GM12878 (cell line): ENCODE measurements at regions not wholly inside any gene's neighbourhood (a gene's known extent, or its start where the extent isn't known, plus 50 kb on each side); places are given as distances from the start of the nearest gene placed in this dataset.

ENCODE experiments used
- ATAC-seq: fragments of 200-7000 bp; cut with Tn5 transposase; 3 replicates; pipeline ENCODE4 v1.9.1; 2020; ENCODE audit warnings: mild to moderate bottlenecking, moderate library complexity
- BruUV-seq: library from RNA; stranded (reverse); fragments of 400-500 nt; replicated peaks from 2 replicates; lab custom pipeline; 2021; lab: Mats Ljungman, UMichigan
- CTCF ChIA-PET: fragments of 300-600 bp; sonication (Branson Sonifier 250); formaldehyde crosslinking; extraction: SDS; loops from one replicate; lab custom pipeline; 2021; ENCODE audit warnings: inconsistent platforms; lab: Yijun Ruan, JAX
- POLR2A ChIA-PET: fragments of 350-600 bp; formaldehyde crosslinking; extraction: SDS; loops from one replicate; lab custom pipeline; 2021; ENCODE audit warnings: inconsistent platforms; lab: Charles Lee
- RAD21 ChIA-PET: fragments of 300-600 bp; sonication (Branson Sonifier 250); formaldehyde crosslinking; loops from one replicate; lab custom pipeline; 2023; ENCODE audit warnings: antibody characterized with exemption; ENCODE audit not compliant: unreplicated experiment; lab: Charles Lee
- SMC1A ChIA-PET: fragments of 300-600 bp; sonication (Branson Sonifier 250); formaldehyde crosslinking; loops from one replicate; lab custom pipeline; 2023; ENCODE audit not compliant: unreplicated experiment, uncharacterized antibody; lab: Charles Lee
- DNase-seq: peaks from one replicate; pipeline ENCODE4 v3.0.0-alpha.2; 2011; ENCODE audit warnings: low read depth, low spot score
- FAIRE-seq: peaks from 3 replicates; lab custom pipeline; 2011; peaks lifted over from hg19 to GRCh38; lab: Jason Lieb, UNC
- H2AFZ ChIP-seq: 2 replicates; pipeline ENCODE4 v1.6.0; 2011; ENCODE audit warnings: low read depth, low read length, control low read depth; ENCODE audit not compliant: control insufficient read depth
- H3K27ac ChIP-seq: 2 replicates; pipeline ENCODE4 v1.5.1; 2011; ENCODE audit warnings: control low read depth; ENCODE audit not compliant: control insufficient read depth, insufficient read depth
- H3K27me3 ChIP-seq, 2 experiments: replicated peaks in 1 of 2; 2 replicates each; pipeline versions ENCODE4 v1.6.0 to v1.6.1; 2011; ENCODE audit warnings: low read length in 1 of 2; ENCODE audit not compliant: control insufficient read depth in 2 of 2, insufficient read depth in 2 of 2
- H3K36me3 ChIP-seq, 2 experiments: 2 replicates each; pipeline ENCODE4 v1.5.1; 2011; ENCODE audit warnings: low read length in 1 of 2; ENCODE audit not compliant: control insufficient read depth in 2 of 2, insufficient read depth in 2 of 2
- H3K4me1 ChIP-seq: 2 replicates; pipeline ENCODE4 v1.6.1; 2011; ENCODE audit warnings: mild to moderate bottlenecking, low read length, moderate library complexity, mixed read lengths; ENCODE audit not compliant: control insufficient read depth, insufficient read depth
- H3K4me2 ChIP-seq: 2 replicates; pipeline ENCODE4 v1.6.0; 2011; ENCODE audit warnings: control low read depth; ENCODE audit not compliant: control insufficient read depth, insufficient read depth
- H3K4me3 ChIP-seq: fragments of 200-600 bp; sonication (generic); 2 replicates; pipeline ENCODE4 v1.5.1; 2016
- H3K79me2 ChIP-seq: 2 replicates; pipeline ENCODE4 v1.6.0; 2011; ENCODE audit warnings: low read length; ENCODE audit not compliant: control insufficient read depth, insufficient read depth
- H3K9ac ChIP-seq: 2 replicates; pipeline ENCODE4 v1.8.0; 2011; ENCODE audit warnings: low read length, control low read depth, mixed read lengths; ENCODE audit not compliant: control insufficient read depth, insufficient read depth
- H3K9me3 ChIP-seq: replicated peaks from 3 replicates; pipeline ENCODE4 v1.5.1; 2011; ENCODE audit warnings: mild to moderate bottlenecking, low read length; ENCODE audit not compliant: control insufficient read depth, insufficient read depth
- H4K20me1 ChIP-seq: 2 replicates; pipeline ENCODE4 v1.6.0; 2011; ENCODE audit not compliant: control insufficient read depth, insufficient read depth
- DPF2 ChIP-seq: fragments of 450-650 bp; IDR thresholded peaks from 2 replicates; pipeline ENCODE4 v1.6.1; 2017; ENCODE audit warnings: mild to moderate bottlenecking
- JUNB ChIP-seq: IDR thresholded peaks from 2 replicates; pipeline ENCODE4 v1.6.1; 2016; ENCODE audit warnings: antibody characterized with exemption, mild to moderate bottlenecking
- KDM1A ChIP-seq: fragments of 200-600 bp; sonication (generic); IDR thresholded peaks from 2 replicates; pipeline ENCODE4 v1.6.1; 2016; ENCODE audit warnings: borderline replicate concordance
- MTA3 ChIP-seq: IDR thresholded peaks from 2 replicates; pipeline ENCODE4 v1.6.1; 2012; ENCODE audit warnings: low read length, inconsistent platforms, borderline replicate concordance
- RELA ChIP-seq: fragments of 450-650 bp; IDR thresholded peaks from 2 replicates; pipeline ENCODE4 v1.8.0; 2014; ENCODE audit warnings: borderline replicate concordance; ENCODE audit not compliant: partially characterized antibody
- ZNF274 ChIP-seq: IDR thresholded peaks from one replicate; pipeline ENCODE4 v1.8.0; 2011; ENCODE audit not compliant: insufficient read length, insufficient read depth
- WGBS: methylation state at CpG from one replicate; pipeline ENCODE4 v1.1.6; 2016; ENCODE audit warnings: low lambda C conversion rate; ENCODE audit not compliant: insufficient replicate concordance, insufficient coverage; ENCODE audit errors: missing lambda C conversion rate; 5-methylcytosine and 5-hydroxymethylcytosine counted together
- in situ Hi-C: fragments of 300-500 bp; cut with MboI; formaldehyde crosslinking; loops from 9 replicates; pipeline ENCODE4 v1.14.3; 2018; ENCODE audit warnings: mixed read lengths
- intact Hi-C: fragments of 100-400 bp; cut with micrococcal nuclease; formaldehyde crosslinking; loops from one replicate; pipeline ENCODE4 v1.14.2; 2022; ENCODE audit not compliant: unreplicated experiment
- TF ChIP-seq, protein P1 (sequence below): fragments of 450-650 bp; IDR thresholded peaks from 2 replicates; pipeline ENCODE4 v1.6.1; 2017; ENCODE audit warnings: mild to moderate bottlenecking
- TF ChIP-seq, protein P2 (sequence below): fragments of 450-650 bp; IDR thresholded peaks from 2 replicates; pipeline ENCODE4 v1.6.1; 2016; ENCODE audit warnings: mild to moderate bottlenecking
- TF ChIP-seq, protein P3 (sequence below): IDR thresholded peaks from 2 replicates; pipeline ENCODE4 v1.6.1; 2012; ENCODE audit warnings: improper control_type of control experiment, low read depth, low read length; ENCODE audit not compliant: insufficient replicate concordance
- TF ChIP-seq, protein P4 (sequence below): IDR thresholded peaks from 2 replicates; pipeline ENCODE4 v1.6.1; 2012; ENCODE audit warnings: low read depth, low read length, improper control_type of control experiment

DNA sequence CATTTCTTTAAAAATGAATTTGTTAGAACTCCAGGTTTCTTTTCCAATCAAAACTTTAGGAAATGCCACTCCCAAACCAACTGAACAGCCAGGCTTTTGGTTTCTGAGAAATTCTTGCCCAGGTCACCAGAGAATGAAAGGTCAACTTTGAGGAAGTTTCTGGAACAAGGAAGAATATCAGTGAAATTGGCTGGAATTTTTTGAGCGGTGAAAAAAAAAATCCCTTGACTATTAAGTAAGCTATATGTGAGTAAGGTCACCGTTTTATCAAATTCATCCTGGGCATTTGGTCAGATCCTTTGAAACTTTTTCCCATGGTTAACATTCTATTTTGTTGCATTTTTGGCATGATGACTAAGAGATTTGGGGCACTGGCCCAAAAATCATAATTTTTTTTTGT lies 469.3 kb downstream of the LTN1 start:
- Histone ChIP-seq H3K79me2 (no peaks in the 10 kb centered on the region), H3K9ac (no peak overlapping the region), H3K4me1 (no peaks in the 10 kb centered on the region), H3K9me3 (no peaks in the 10 kb centered on the region), H3K4me2 (no peak overlapping the region), H3K4me3 (no peak overlapping the region), H2AFZ (no peak overlapping the region), H3K27me3 (no peaks in the 10 kb centered on the region), H4K20me1 (no peaks in the 10 kb centered on the region), H3K27ac (no peak overlapping the region), H3K36me3 (no peaks in the 10 kb centered on the region)
- SMC1A ChIA-PET, result no interaction called here
- CTCF ChIA-PET, result no interaction called here
- ATAC-seq (no peak), DNase-seq (no peak), FAIRE-seq (no peak)
- no TSS peak for BruUV-seq
- intact Hi-C loops, result no loop called here
- in situ Hi-C loops, result no loop called here
- TF ChIP-seq, protein P1, sequence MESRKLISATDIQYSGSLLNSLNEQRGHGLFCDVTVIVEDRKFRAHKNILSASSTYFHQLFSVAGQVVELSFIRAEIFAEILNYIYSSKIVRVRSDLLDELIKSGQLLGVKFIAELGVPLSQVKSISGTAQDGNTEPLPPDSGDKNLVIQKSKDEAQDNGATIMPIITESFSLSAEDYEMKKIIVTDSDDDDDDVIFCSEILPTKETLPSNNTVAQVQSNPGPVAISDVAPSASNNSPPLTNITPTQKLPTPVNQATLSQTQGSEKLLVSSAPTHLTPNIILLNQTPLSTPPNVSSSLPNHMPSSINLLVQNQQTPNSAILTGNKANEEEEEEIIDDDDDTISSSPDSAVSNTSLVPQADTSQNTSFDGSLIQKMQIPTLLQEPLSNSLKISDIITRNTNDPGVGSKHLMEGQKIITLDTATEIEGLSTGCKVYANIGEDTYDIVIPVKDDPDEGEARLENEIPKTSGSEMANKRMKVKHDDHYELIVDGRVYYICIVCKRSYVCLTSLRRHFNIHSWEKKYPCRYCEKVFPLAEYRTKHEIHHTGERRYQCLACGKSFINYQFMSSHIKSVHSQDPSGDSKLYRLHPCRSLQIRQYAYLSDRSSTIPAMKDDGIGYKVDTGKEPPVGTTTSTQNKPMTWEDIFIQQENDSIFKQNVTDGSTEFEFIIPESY, result no peak
- no peak for TF ChIP-seq MTA3
- TF ChIP-seq, protein P2, sequence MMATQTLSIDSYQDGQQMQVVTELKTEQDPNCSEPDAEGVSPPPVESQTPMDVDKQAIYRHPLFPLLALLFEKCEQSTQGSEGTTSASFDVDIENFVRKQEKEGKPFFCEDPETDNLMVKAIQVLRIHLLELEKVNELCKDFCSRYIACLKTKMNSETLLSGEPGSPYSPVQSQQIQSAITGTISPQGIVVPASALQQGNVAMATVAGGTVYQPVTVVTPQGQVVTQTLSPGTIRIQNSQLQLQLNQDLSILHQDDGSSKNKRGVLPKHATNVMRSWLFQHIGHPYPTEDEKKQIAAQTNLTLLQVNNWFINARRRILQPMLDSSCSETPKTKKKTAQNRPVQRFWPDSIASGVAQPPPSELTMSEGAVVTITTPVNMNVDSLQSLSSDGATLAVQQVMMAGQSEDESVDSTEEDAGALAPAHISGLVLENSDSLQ, result no peak
- TF ChIP-seq DPF2, result no peak
- TF ChIP-seq RELA, result no peak
- TF ChIP-seq, protein P3, sequence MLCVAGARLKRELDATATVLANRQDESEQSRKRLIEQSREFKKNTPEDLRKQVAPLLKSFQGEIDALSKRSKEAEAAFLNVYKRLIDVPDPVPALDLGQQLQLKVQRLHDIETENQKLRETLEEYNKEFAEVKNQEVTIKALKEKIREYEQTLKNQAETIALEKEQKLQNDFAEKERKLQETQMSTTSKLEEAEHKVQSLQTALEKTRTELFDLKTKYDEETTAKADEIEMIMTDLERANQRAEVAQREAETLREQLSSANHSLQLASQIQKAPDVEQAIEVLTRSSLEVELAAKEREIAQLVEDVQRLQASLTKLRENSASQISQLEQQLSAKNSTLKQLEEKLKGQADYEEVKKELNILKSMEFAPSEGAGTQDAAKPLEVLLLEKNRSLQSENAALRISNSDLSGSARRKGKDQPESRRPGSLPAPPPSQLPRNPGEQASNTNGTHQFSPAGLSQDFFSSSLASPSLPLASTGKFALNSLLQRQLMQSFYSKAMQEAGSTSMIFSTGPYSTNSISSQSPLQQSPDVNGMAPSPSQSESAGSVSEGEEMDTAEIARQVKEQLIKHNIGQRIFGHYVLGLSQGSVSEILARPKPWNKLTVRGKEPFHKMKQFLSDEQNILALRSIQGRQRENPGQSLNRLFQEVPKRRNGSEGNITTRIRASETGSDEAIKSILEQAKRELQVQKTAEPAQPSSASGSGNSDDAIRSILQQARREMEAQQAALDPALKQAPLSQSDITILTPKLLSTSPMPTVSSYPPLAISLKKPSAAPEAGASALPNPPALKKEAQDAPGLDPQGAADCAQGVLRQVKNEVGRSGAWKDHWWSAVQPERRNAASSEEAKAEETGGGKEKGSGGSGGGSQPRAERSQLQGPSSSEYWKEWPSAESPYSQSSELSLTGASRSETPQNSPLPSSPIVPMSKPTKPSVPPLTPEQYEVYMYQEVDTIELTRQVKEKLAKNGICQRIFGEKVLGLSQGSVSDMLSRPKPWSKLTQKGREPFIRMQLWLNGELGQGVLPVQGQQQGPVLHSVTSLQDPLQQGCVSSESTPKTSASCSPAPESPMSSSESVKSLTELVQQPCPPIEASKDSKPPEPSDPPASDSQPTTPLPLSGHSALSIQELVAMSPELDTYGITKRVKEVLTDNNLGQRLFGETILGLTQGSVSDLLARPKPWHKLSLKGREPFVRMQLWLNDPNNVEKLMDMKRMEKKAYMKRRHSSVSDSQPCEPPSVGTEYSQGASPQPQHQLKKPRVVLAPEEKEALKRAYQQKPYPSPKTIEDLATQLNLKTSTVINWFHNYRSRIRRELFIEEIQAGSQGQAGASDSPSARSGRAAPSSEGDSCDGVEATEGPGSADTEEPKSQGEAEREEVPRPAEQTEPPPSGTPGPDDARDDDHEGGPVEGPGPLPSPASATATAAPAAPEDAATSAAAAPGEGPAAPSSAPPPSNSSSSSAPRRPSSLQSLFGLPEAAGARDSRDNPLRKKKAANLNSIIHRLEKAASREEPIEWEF, result no peak
- no peak for TF ChIP-seq ZNF274
- TF ChIP-seq KDM1A, result no peak
- TF ChIP-seq, protein P4, sequence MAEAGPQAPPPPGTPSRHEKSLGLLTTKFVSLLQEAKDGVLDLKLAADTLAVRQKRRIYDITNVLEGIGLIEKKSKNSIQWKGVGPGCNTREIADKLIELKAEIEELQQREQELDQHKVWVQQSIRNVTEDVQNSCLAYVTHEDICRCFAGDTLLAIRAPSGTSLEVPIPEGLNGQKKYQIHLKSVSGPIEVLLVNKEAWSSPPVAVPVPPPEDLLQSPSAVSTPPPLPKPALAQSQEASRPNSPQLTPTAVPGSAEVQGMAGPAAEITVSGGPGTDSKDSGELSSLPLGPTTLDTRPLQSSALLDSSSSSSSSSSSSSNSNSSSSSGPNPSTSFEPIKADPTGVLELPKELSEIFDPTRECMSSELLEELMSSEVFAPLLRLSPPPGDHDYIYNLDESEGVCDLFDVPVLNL, result no peak
- no peak for TF ChIP-seq JUNB
- WGBS, result 46% methylated on average over 2 of the region's 2 CpGs
- POLR2A ChIA-PET, result no interaction called here
- RAD21 ChIA-PET, result no interaction called here
